CD4-positive, alpha-beta T cell treated with Interleukin-12 subunit alpha and Interleukin-12 subunit beta, for 1 hour (primary cell): ENCODE measurements at regions not wholly inside any gene's neighbourhood (a gene's known extent, or its start where the extent isn't known, plus 50 kb on each side); places are given as distances from the start of the nearest gene placed in this dataset.
"Not testable (repeated sequence)": the region's sequence is repeated elsewhere in the genome, so short reads cannot be mapped to it uniquely, and the experiment has no call there.

ENCODE experiments used
- DNase-seq: peaks from one replicate; pipeline ENCODE4 v3.0.0-alpha.2; 2020

DNA sequence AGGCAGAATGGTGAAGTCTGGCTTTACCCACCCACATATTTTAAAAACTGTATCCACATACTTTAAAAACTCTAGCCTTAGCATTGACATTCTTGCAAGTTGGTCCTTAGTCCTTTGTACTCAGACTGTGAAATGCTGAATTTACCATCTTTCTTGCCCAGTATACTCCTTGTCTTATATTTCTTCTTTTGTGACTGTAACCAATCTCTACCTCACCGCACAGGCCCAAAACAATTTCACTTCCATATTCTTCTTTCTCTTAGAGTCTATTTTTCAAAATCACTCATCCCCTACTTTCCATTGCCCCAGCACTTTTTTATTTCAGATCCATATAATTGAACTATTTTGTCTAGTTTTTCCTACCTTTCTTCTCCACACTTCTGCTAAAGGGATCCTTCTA lies 892.4 kb upstream of the B3GALT2 start:
- DNase-seq: no peak

DNA sequence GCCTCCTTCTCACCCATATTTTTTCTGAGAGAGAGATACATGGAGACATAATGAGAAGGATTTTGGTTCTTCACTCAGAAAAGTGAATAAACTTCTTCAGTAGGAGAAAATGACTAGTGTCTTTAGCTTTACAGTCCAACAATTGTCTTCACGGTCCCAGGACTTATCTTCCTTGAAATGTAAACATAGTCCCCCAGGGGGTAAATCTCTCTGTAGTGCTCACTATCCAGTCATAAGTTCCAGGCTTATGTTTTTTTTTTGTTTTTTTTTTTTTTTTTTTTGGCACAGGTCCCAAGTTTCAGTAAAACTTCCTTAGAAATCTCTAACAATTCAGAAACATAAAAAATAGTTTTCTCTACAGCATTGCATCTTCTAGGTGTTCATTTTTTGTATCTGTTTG lies 890.2 kb upstream of the B3GALT2 start:
- DNase-seq: no peak

DNA sequence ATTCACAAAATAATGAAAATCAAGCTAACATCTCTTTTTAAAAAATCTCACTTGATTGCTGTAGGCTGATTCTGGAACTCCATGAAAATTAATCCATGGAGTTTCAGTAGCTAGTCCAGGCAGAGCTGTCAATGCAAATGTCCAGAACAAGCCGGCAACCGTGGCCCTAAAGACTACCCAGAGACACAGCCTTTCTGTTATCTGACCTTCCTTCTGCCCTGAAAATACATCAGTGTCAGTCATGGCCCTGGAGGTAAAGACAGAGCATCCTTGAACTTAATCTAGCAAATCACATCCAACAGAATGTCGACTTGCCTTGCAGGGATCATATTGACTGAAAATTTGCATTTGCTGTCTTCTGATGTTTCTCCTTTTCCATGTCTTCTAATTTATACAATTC lies 887.4 kb upstream of the B3GALT2 start:
- DNase-seq: no peak

DNA sequence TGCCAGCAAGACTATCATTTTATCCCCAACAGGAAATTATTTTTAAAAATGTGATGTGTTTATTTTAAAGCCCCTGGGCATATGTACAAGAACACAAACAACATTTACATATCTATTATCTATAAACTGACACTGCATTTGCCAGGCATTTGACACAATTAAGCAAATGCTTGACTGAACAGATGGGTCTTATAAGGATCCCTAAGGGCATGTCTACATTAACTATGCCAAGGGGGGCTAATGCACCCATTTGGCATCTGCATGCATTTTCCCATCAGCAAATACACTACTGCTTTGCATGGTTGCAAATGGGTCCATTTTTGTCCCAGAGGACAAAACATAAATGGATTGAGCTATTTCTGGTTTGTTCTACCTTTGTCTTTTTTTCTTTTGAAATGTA lies 884.8 kb upstream of the B3GALT2 start:
- no peak for DNase-seq

DNA sequence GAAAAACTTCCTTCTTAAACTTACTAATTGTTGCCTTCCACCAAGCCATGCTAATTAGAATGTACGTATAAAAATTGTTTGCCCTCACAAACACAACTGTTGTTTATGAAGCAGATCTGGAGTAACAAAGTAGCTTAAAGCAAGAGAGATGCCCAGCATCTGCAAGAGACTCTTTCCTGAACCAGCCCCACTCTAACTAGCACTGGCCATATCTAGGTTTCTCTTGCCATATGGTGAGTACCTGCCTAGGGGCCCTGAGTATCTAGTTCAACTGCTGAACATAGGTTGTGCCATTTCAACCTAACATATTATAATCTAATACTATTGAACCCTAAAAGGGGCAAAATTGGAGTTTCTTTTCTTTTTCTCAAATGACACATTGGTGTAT lies 883.4 kb upstream of the B3GALT2 start:
- DNase-seq: no peak

DNA sequence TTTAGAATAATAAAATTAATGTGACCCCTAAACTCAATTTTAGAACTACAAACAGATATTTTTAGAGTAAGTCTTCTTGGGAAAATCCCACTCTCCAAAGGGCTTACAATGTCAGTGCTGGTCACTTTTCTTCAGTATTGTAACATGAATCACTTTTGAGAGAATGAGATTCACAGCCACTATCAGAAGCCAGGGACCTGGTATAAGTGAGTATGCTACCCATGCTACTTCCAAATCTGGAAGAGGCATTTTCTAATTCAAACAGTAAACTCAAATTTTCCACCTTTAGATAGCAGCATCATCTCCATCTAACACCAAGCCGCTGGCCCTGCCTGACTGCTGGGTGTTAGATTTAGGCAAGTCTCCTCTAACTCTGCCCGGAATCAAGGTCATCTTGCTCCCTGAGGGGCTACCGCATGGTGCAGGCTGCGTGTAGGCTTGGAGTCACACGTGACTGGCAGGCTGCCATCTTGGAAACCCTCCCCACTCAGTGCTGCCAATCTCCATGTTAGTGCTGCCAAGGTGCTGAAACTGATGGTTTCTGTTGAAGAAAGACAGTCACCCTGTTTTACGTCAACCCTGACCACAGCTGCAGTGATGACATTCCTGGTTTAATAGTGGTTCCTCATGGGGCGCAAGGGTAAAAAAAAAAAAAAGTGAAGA lies 882.9 kb upstream of the B3GALT2 start:
- DNase-seq: no peak

DNA sequence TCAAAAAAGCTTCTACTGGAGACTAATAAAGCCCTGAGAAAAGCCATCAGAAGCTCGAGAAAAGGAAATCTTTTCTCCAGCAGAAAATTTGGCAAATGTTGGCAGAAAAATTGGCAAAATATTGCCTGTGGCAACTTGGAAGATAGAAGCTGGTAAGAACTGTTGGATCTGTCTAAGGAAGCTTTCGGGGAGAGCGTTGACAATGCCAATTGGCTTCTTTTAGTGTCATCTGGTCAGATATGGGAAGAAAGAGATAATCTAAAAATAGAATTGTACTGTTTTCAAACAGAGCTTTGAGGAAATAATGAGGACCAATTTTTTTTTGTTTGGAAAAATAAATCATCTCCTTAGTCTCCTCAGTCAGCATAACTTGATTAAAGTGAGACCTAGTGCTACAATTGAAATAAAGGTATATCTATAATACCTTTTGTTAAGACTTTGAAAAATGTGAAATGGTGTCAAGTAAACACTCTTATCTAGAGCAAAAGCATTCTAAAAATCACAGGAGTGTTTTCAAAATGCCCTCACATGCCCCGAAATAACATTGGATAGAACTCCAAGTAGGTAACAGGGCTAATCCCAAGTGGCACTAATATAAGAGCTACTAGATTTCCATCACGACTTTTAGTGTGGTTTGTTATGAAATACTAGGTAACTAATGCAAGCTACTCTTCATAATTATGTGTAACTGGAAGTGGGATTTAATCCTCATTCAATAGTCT lies 882.2 kb upstream of the B3GALT2 start:
- DNase-seq: no peak

DNA sequence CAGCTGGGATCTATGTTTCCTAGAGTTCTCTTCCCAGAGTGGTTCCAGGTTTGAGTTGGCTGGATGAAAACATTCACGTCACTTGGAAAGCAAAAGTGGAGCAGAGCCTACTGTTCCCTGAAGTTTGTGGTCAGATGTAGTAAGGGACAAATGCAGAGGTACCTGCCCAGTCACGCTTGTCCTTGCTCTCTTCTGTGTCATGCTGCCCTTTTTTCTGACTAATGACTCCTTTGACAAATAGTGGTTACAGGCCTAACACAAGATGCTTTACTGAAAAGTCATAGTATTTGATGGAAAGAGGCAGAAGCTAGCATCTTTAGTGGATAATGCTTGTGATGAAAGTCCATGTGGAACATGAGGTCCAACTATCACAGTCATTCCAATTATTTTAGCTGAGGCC lies 881.4 kb upstream of the B3GALT2 start:
- DNase-seq: no peak

DNA sequence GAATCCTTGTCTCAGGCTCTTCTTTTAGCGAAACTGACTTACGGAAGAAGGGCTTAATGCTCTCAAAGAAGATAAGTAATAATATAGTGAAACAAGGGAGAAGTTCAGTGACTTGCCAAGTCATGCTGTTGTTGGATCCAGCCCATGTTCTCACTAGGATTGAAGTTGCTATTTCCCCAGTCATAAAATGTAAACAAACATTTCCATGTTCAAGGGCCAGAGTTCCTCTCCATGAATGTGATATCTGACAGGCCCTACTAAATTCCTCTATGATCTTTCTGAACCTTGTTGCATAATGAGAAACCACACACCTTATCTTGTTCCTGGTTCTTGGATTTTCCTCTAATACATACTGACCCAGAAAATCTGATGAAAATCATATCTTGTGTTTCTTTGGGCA lies 876.5 kb upstream of the B3GALT2 start:
- DNase-seq: no peak

DNA sequence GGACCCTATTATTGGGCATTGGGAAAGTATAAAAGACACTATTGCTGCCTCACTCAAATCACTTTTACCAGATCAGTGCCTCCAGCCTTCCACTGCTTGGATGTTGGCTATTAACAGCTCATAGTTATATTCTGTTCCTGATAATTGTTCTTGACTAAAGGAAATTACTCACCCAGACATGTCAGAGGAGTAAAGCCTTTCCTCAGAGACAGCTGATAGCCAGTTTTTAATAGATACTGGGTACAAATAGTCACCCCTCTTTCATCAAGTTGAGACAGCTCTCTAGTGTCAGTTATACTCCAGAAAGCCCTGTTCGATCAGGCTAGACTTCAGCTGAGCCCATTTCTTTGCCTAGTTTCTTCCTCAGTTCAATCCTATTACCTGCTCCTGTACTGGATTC lies 876.1 kb upstream of the B3GALT2 start:
- DNase-seq: no peak

DNA sequence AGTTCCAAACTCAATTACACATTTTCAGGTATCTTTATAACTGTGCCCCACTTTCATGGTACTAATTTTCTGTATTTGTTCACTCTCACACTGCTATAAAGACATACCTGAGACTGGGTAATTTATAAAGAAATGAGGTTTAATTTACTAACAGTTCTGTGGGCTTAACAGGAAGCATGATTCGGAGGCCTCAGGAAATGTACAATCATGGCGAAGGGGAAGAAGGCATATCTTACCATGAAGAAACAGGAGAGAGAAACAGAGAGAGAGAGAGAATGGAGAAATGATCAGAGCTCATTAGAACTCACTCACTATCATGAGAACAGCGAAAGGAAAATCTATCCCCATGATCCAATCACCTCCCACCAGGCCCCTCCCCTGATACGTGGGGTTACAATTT lies 874.1 kb upstream of the B3GALT2 start:
- no peak for DNase-seq

DNA sequence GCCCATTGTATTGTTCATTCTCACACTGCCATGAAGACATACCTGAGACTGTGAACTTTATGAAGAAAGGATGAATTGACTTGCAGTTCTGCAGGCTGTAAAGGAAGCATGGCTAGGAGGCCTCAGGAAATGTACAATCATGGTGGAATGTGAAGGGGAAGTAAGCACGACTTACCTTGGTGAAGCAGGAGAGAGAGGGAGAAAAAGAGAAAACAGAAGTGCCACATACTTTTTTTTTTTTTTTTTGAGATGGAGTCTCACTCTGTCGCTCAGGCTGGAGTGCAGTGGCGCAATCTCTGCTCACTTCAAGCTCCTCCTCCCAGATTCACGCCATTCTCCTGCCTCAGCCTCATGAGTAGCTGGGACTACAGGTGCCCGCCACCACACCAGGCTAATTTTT lies 871.9 kb upstream of the B3GALT2 start:
- DNase-seq: not testable (repeated sequence)

DNA sequence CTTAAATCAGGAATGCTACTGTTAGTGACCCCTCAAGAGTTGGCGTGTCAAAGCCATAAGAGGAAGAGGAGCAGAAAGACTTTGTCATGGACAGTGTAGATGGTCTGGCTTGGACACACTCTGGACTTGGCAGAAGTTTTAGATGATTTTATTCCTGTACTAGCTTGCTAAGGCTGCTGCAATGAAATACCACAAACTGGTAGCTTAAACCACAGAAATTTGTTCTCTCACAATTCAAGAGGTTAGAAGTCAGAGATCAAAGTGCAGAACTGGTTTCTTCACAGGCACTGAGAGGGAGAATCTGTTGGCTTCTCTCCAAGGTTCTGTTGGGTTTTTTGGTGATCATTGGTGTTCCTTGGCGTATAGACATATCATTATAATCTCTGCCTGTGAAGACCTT lies 869.8 kb upstream of the B3GALT2 start:
- peak; percentile 64 for DNase-seq

DNA sequence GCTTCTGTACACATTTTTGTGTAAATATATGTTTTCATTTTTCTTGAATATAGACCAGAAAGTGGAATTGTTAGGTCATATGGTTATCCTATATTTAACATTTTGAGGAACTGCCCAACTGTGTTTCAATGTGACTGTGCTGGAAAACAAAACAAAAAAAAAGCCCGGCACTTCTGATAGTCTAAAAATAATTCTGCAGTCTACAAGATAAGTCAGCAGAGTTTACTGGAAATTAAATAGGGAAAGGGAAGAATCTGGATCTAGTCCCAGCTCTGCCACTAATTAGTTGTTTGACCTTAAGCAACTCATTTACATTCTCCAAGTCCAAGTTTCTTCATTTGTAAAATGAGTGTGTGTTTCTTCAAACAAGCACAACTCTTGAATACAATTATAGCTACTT lies 869.1 kb upstream of the B3GALT2 start:
- DNase-seq: no peak

DNA sequence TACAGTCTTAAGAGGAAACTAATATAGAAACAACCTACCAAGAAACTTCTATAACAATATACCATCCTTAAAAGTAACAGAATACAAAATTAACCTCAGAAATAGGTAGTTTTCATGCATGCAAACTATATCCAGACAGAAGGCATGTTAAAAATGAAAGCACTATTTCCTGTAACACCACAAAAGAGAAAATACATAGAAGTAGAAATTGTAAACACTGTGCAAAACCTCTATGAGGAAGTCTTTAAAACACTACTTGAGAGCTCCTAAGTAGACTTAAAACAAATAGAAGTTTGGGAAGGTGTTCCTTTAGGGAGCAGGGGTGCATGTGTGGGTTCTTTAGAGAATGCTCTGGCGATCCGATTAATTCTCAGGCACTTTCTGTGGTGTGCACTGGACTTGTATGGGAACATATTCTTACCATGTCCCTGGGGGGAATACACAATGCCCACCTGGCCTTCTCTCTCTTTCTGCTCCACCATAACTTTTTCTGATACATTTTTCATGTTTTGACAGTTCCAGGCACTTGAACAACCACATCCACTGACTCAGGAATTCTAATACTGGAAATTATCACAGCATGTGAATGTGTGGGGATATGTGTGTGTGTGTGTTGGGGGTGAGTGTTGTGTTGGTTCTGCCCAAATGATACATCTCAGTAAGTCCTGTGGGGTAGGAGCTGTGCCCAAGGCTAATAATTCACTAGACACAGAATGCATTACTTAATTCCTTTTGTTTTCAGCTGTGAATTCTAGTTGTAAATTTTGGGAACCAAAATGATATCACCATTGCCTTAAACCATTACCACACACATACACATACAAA lies 866.3 kb upstream of the B3GALT2 start:
- DNase-seq: peak; percentile 8

DNA sequence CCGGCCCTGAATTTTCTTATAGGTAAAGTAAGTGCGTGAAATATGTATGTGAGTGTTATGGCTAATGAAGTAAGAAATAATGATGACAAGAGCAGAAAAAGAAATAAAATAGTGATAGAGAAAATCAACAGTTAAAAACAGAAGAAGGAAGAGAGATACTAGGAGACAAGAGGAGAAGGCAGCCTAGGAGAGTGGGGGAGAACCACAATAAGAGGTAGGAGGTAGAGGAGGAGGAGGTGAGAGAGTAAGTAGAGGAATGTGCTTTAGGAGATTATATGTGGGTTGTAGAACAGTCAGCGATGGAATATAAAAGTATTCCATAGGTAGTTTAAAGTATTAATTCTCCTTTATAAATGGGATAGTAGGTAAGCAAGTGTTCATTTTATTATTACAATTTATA lies 861.5 kb upstream of the B3GALT2 start:
- no peak for DNase-seq

DNA sequence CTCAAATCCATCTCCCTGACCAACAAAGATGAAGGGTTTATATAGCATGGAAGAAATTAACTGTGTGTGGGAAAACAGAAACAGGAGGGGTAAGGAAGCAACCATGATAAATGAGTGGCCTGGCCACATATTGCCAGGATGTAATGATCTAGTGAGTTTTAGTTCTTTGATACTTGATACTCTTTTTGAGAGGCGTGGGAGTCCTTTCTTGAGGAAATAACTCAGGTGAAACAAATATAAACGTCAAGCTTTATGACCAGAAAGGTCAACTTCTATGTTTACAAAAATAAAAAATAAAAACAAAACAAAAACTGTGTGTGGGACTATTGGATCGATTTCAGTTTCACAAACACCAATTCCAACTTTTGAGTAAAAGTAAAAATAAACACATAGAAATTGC lies 860.8 kb upstream of the B3GALT2 start:
- no peak for DNase-seq

DNA sequence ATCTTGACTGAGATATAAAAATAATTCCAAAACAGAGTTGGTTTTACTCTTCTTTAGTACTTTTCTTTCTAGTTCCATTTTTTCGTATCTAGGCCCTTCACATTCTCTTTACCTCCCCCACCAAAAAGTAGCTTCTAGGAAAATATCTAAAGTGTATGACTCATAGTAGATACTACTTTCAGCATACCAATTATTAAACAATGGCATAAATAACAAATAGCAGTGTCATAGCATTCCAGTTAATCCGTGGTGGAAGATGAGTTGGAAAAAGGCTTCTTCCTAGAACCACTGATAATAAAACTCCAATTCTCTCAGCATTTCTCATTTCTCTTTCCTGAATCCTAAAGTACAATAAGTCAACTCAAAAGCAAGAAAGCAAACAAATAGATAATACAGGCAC lies 859.0 kb upstream of the B3GALT2 start:
- no peak for DNase-seq

DNA sequence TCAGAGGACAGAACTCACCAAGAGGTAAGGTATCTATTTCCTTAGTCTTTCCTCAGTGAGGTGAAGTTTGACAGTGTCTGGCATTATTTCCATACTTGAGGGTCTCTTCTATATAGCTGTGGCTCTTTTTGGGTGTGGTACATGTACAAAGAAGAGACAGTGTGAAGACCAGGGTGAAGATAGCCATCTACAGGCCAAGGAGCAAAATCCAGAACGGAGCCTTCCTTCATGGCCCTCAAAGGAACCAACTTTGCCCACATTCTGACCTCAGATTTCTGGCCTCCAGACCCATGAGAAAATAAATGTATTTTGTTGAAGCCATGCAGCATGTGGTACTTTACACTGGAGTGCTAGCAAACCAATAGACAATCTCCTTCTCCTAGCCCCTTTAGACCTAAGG lies 858.5 kb upstream of the B3GALT2 start:
- no peak for DNase-seq

DNA sequence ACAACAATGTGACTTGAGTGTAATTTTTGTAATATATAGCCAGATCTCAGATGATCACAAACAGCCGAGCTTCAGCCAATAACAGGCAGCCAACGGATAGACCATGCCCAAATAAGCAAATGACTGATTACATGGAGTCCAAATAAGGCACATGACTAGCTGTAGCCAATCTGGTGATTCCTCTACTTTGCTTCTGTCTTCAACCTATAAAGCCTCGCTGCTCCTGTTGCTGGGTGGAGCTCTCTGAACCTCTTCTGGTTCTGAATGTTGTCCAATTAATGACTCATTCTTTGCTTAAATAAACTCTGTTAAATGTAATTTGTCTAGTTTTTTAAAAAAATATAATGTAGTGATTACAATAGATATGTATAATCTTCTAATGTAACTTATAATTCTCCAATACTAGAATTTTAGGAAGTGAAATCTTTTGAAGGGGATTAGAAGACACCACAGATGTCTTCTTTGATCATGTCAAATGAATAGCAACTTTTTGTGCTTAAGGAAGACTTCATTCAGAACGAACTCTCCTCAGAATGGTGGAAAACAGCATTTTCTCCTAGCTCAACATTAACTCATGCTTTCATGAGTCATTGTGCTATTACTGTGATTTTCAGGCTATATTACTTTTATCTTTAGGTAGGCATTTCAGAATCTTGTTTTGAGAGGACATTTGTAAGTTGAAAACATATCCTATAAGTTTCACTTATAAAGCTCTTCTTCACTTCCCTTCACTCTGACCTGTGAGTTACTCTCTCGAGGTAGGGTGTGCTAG lies 857.8 kb upstream of the B3GALT2 start:
- DNase-seq: no peak

DNA sequence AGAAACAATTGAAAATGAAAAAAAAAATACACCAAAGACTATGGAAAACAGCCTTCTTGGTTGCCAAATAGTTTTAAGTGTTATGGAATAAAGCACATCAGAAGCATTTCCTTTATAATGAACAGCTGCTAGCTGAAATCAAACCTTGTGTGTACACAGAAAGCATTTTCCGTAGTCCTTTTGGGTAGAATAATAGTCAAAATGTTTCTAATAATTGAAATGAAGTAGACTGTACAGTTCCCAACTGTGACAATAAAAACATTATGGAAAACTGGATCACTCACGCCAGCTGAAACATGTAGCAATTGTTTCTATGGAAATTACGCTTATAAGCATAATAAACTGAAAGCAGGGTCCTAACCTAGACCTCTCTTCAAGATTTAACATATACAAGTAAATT lies 856.3 kb upstream of the B3GALT2 start:
- no peak for DNase-seq

DNA sequence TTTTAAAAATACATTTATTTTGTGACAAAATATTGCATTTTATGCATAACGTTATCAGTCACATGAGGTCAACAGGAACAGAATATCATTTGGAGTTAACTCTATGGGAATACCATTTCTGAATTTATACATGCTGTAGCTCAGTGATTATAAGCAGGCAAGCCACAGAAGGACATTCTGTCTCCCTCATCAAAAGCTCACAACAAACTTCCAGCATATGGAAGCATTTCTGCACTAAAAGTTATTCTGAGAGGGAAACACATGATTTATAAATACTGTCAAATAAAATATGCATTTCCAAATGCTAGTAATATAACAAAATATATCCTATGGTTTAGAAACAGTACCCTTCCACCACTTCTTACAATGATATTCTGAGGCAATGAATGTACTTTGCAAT lies 854.1 kb upstream of the B3GALT2 start:
- DNase-seq: no peak

DNA sequence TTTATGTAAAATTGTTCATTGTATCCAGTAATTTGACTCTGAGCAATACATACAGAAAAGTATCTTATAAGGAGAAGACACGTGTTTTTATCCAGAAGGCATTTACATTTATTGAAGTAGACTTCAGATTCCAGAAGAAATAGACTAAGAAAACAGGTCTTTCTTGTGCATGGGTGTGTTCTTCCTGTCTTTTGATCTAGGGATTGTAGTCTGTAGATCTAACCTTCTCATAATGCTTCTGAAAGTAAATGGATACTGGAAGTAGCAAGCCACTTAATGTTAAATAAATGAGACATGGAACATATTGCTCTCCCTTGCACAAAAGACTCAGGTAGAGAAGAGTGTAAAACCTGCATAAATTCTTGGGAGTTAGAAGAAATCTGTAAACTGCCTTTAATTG lies 853.2 kb upstream of the B3GALT2 start:
- no peak for DNase-seq
